SH-SY5Y (cell line): ENCODE measurements at regions not wholly inside any gene's neighbourhood (a gene's known extent, or its start where the extent isn't known, plus 50 kb on each side); places are given as distances from the start of the nearest gene placed in this dataset.

ENCODE experiments used
- GATA2 ChIP-seq: IDR thresholded peaks from 2 replicates; pipeline ENCODE4 v1.6.1; 2011; ENCODE audit warnings: mild to moderate bottlenecking, low read depth, low read length
- GATA3 ChIP-seq: IDR thresholded peaks from 2 replicates; pipeline ENCODE4 v1.6.1; 2011; ENCODE audit warnings: low read depth, mild to moderate bottlenecking, low read length, moderate library complexity

GRCh38 chr3:72080800-72081199 lies 295.9 kb upstream of the PROK2 start:
- TF ChIP-seq GATA3 (no peak), GATA2 (no peak)
